ENCODE measurements at regions not wholly inside any gene's neighbourhood (a gene's known extent, or its start where the extent isn't known, plus 50 kb on each side); places are given as distances from the start of the nearest gene placed in this dataset.
"Not testable (repeated sequence)": the region's sequence is repeated elsewhere in the genome, so short reads cannot be mapped to it uniquely, and the experiment has no call there.

GRCh38 chrX:39244147-39244546 lies 442.9 kb downstream of the MID1IP1 start:
- no peak for DNase-seq

GRCh38 chrX:39245024-39245423 lies 443.8 kb downstream of the MID1IP1 start:
- no peak for DNase-seq

- DNase-seq, result no peak
Measured at GRCh38 chrX:39247536-39247935, 446.3 kb downstream of the MID1IP1 start.

- DNase-seq, result no peak
Measured at GRCh38 chrX:39248330-39248729, 447.1 kb downstream of the MID1IP1 start.

GRCh38 chrX:39249999-39250398 lies 448.7 kb downstream of the MID1IP1 start:
- no peak for DNase-seq

GRCh38 chrX:39251995-39252394 lies 450.7 kb downstream of the MID1IP1 start:
- no peak for DNase-seq

- no peak for DNase-seq
Measured at GRCh38 chrX:39253551-39253950, 452.3 kb downstream of the MID1IP1 start.

GRCh38 chrX:39258331-39258730 lies 457.1 kb downstream of the MID1IP1 start:
- DNase-seq, result no peak

GRCh38 chrX:39260965-39261364 lies 459.7 kb downstream of the MID1IP1 start:
- DNase-seq, result no peak

GRCh38 chrX:39261446-39262147 lies 460.3 kb downstream of the MID1IP1 start:
- peak; percentile 6 for DNase-seq

GRCh38 chrX:39262641-39263040 lies 461.4 kb downstream of the MID1IP1 start:
- no peak for DNase-seq

- no peak for DNase-seq
Measured at GRCh38 chrX:39264023-39264422, 462.8 kb downstream of the MID1IP1 start.

GRCh38 chrX:39267176-39267575 lies 465.9 kb downstream of the MID1IP1 start:
- DNase-seq, result no peak

GRCh38 chrX:39268207-39268606 lies 466.9 kb downstream of the MID1IP1 start:
- no peak for DNase-seq

GRCh38 chrX:39275500-39276068 lies 474.3 kb downstream of the MID1IP1 start:
- no peak for DNase-seq

- not testable (repeated sequence) for DNase-seq
Measured at GRCh38 chrX:39277685-39278390, 476.6 kb downstream of the MID1IP1 start.

- no peak for DNase-seq
Measured at GRCh38 chrX:39283239-39283638, 482.0 kb downstream of the MID1IP1 start.

- DNase-seq, result no peak
Measured at GRCh38 chrX:39288592-39288991, 487.3 kb downstream of the MID1IP1 start.

GRCh38 chrX:39289827-39290226 lies 488.6 kb downstream of the MID1IP1 start:
- no peak for DNase-seq

GRCh38 chrX:39293203-39293602 lies 491.9 kb downstream of the MID1IP1 start:
- DNase-seq, result no peak

GRCh38 chrX:39296472-39296871 lies 495.2 kb downstream of the MID1IP1 start:
- no peak for DNase-seq

GRCh38 chrX:39298821-39299220 lies 497.6 kb downstream of the MID1IP1 start:
- DNase-seq, result no peak

- DNase-seq, result no peak
Measured at GRCh38 chrX:39299615-39300014, 498.4 kb downstream of the MID1IP1 start.

- DNase-seq, result peak; percentile 38
Measured at GRCh38 chrX:39301036-39301435, 499.8 kb downstream of the MID1IP1 start.
